HepG2 (cell line): ENCODE measurements at regions not wholly inside any gene's neighbourhood (a gene's known extent, or its start where the extent isn't known, plus 50 kb on each side); places are given as distances from the start of the nearest gene placed in this dataset.
A peak's percentile ranks its signal among the peaks of the same experiment; 100 is the strongest.

Source experiments
- MAFK ChIP-seq, 2 experiments: IDR thresholded peaks in 1 of 2; conservative IDR thresholded peaks in 1 of 2; 2 replicates each; pipeline ENCODE4 v1.6.1; 2011; ENCODE audit warnings: improper control_type of control experiment in 2 of 2, low read length in 2 of 2
- RFXANK ChIP-seq: IDR thresholded peaks from 2 replicates; pipeline ENCODE4 v1.6.1; 2016
- SMC3 ChIP-seq: IDR thresholded peaks from 2 replicates; pipeline ENCODE4 v1.6.1; 2011; ENCODE audit warnings: low read length, improper control_type of control experiment
- STAG1 ChIP-seq: sonication (generic); formaldehyde crosslinking; IDR thresholded peaks from 2 replicates; pipeline ENCODE4 v1.4.0; 2020; ENCODE audit warnings: missing genetic modification reagents
- THYN1 ChIP-seq: sonication (generic); formaldehyde crosslinking; IDR thresholded peaks from 2 replicates; pipeline ENCODE4 v1.8.1; 2023; ENCODE audit warnings: low read depth, mild to moderate bottlenecking, moderate library complexity, missing genetic modification reagents, borderline replicate concordance
- ZNF354B ChIP-seq: sonication (generic); formaldehyde crosslinking; IDR thresholded peaks from 2 replicates; pipeline ENCODE4 v1.8.0; 2022; ENCODE audit warnings: mild to moderate bottlenecking, missing genetic modification reagents
- ZNF451 ChIP-seq: sonication (generic); formaldehyde crosslinking; IDR thresholded peaks from 2 replicates; pipeline ENCODE4 v1.5.0; 2020; ENCODE audit warnings: mild to moderate bottlenecking, missing genetic modification reagents
- ZNF549 ChIP-seq: sonication (generic); formaldehyde crosslinking; IDR thresholded peaks from 2 replicates; pipeline ENCODE4 v1.5.0; 2020; ENCODE audit warnings: missing genetic modification reagents
- ZNF703 ChIP-seq: sonication (generic); formaldehyde crosslinking; IDR thresholded peaks from 2 replicates; pipeline ENCODE4 v1.5.1; 2020; ENCODE audit warnings: missing genetic modification reagents, mild to moderate bottlenecking, moderate library complexity, borderline replicate concordance
- TF ChIP-seq, protein P1 (sequence below), 2 experiments: fragments of 450-650 bp in 1 of 2; sonication (generic) in 1 of 2; formaldehyde crosslinking in 1 of 2; IDR thresholded peaks; 2 replicates each; pipeline versions ENCODE4 v1.6.1 to v1.8.0; 2016 to 2022; ENCODE audit warnings: antibody characterized with exemption in 1 of 2, mild to moderate bottlenecking in 1 of 2, missing genetic modification reagents in 1 of 2
- TF ChIP-seq, protein P2 (sequence below): sonication (generic); formaldehyde crosslinking; IDR thresholded peaks from 2 replicates; pipeline ENCODE4 v1.4.0; 2020; ENCODE audit warnings: missing genetic modification reagents, mild to moderate bottlenecking, borderline replicate concordance
- TF ChIP-seq, protein P3 (sequence below): sonication (generic); formaldehyde crosslinking; IDR thresholded peaks from 2 replicates; pipeline ENCODE4 v1.5.0; 2020; ENCODE audit warnings: missing genetic modification reagents
- TF ChIP-seq, protein P4 (sequence below): sonication (generic); formaldehyde crosslinking; IDR thresholded peaks from 2 replicates; pipeline ENCODE4 v1.9.0; 2021; ENCODE audit warnings: missing genetic modification reagents, mild to moderate bottlenecking, borderline replicate concordance

DNA sequence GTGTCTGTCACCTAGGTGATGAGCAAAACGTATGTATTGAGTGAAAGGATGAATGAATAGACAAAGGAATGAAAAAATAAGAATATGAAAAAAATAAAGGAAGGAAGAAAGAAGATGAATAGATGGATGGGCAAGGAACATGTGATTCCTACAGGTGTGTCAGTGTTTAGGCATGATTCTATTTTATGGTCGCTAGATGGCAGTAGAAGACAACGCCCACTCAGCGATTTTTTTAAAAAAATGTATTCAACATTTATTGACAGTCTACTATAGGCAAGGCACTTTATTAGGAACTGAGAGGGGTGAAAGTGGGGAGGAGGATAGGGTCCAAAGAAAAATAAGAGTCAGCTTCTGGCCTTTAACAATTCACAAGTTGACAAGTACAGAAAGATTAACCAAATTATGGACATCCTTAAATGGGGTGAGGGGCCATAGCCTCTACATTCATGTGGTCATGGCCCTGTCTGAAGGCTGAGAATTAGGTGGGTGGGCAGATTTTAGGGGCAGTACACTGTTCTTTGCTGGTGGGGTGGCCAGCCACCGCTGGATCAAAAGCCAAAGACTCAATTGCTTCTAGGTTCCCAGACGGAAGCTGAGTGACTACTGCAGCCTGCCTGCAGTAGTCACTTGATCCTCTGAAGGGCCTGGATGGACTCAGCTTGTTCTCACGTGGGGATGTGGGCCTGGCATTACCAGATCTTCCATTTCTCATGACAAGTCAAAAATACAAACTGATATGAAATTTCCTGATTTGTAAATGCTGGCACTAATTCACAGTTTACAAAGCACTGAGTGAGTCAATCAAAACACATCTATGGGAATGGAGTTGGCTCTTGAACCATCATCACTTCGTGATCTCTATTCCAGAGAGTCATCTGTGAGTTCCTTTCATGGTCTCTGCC, 83.9 kb downstream of the FASLG start (continued):
- TF ChIP-seq, protein P1, sequence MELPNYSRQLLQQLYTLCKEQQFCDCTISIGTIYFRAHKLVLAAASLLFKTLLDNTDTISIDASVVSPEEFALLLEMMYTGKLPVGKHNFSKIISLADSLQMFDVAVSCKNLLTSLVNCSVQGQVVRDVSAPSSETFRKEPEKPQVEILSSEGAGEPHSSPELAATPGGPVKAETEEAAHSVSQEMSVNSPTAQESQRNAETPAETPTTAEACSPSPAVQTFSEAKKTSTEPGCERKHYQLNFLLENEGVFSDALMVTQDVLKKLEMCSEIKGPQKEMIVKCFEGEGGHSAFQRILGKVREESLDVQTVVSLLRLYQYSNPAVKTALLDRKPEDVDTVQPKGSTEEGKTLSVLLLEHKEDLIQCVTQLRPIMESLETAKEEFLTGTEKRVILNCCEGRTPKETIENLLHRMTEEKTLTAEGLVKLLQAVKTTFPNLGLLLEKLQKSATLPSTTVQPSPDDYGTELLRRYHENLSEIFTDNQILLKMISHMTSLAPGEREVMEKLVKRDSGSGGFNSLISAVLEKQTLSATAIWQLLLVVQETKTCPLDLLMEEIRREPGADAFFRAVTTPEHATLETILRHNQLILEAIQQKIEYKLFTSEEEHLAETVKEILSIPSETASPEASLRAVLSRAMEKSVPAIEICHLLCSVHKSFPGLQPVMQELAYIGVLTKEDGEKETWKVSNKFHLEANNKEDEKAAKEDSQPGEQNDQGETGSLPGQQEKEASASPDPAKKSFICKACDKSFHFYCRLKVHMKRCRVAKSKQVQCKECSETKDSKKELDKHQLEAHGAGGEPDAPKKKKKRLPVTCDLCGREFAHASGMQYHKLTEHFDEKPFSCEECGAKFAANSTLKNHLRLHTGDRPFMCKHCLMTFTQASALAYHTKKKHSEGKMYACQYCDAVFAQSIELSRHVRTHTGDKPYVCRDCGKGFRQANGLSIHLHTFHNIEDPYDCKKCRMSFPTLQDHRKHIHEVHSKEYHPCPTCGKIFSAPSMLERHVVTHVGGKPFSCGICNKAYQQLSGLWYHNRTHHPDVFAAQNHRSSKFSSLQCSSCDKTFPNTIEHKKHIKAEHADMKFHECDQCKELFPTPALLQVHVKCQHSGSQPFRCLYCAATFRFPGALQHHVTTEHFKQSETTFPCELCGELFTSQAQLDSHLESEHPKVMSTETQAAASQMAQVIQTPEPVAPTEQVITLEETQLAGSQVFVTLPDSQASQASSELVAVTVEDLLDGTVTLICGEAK (IDR thresholded peaks at IDR 0.05) = 0 out of 2 replicates have a peak, but pooled peaks have one; percentile 12
- TF ChIP-seq, protein P1 (CRISPR knock-in tag; IDR thresholded peaks at IDR 0.05) = no peak
- no peak for TF ChIP-seq RFXANK (CRISPR knock-in tag)
- TF ChIP-seq STAG1 = peak; percentile 78
- TF ChIP-seq, protein P2, sequence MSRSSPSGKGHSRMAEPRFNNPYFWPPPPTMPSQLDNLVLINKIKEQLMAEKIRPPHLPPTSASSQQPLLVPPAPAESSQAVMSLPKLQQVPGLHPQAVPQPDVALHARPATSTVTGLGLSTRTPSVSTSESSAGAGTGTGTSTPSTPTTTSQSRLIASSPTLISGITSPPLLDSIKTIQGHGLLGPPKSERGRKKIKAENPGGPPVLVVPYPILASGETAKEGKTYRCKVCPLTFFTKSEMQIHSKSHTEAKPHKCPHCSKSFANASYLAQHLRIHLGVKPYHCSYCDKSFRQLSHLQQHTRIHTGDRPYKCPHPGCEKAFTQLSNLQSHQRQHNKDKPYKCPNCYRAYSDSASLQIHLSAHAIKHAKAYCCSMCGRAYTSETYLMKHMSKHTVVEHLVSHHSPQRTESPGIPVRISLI (CRISPR knock-in tag) = peak; percentile 83
- TF ChIP-seq ZNF549 (CRISPR knock-in tag) = no peak
- TF ChIP-seq ZNF354B = no peak
- TF ChIP-seq ZNF703 (CRISPR knock-in tag) = no peak
- no peak for TF ChIP-seq THYN1 (CRISPR knock-in tag)
- TF ChIP-seq, protein P3, sequence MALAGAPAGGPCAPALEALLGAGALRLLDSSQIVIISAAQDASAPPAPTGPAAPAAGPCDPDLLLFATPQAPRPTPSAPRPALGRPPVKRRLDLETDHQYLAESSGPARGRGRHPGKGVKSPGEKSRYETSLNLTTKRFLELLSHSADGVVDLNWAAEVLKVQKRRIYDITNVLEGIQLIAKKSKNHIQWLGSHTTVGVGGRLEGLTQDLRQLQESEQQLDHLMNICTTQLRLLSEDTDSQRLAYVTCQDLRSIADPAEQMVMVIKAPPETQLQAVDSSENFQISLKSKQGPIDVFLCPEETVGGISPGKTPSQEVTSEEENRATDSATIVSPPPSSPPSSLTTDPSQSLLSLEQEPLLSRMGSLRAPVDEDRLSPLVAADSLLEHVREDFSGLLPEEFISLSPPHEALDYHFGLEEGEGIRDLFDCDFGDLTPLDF (CRISPR knock-in tag) = no peak
- peak; percentile 18; the same call in 1 of the 2 replicates for TF ChIP-seq SMC3
- peak; percentile 93 to 96 for TF ChIP-seq MAFK (conservative IDR thresholded peaks at IDR 0.05 in 1 of 2, IDR thresholded peaks at IDR 0.05 in 1 of 2; ENCODE audit: low read length in 2 of 2)
- TF ChIP-seq ZNF451 (CRISPR knock-in tag) = no peak
- TF ChIP-seq, protein P4, sequence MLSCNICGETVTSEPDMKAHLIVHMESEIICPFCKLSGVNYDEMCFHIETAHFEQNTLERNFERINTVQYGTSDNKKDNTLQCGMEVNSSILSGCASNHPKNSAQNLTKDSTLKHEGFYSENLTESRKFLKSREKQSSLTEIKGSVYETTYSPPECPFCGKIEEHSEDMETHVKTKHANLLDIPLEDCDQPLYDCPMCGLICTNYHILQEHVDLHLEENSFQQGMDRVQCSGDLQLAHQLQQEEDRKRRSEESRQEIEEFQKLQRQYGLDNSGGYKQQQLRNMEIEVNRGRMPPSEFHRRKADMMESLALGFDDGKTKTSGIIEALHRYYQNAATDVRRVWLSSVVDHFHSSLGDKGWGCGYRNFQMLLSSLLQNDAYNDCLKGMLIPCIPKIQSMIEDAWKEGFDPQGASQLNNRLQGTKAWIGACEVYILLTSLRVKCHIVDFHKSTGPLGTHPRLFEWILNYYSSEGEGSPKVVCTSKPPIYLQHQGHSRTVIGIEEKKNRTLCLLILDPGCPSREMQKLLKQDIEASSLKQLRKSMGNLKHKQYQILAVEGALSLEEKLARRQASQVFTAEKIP (CRISPR knock-in tag) = no peak
